GM18499 (cell line): ENCODE measurements at regions not wholly inside any gene's neighbourhood (a gene's known extent, or its start where the extent isn't known, plus 50 kb on each side); places are given as distances from the start of the nearest gene placed in this dataset.

Experiments
- ATAC-seq: cut with Tn5 transposase; IDR thresholded peaks from one replicate; pipeline ENCODE4 v1.9.1; 2021; ENCODE audit warnings: moderate number of reproducible peaks; ENCODE audit not compliant: insufficient read depth, unreplicated experiment

DNA sequence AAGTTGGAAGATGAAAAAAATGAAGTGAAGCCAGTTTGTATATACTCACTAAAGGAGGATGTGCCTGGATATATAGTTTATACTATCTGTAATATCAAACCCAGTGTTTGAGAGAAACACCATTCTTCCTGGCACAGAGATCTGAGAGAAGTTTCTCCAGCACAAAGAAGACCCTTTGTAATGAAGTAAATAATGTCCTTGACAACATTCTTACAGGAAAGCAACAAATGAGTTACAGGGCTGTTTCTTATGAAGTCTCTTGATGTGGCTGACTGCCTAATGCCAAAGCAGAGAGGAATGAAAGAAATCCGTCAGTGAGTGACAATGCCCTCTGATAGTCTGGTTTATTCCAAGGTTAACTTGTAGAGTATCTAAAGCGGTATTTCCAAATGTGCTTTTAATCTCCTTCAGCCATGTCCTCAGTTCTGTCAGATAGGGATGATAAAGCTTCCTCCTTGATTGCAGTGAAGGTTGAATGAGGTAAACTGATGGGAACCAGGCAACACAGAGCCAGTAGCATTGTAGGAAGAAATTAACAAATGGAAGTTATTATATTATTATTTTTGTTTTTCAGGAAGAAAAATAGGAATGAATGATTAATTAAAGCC is 123.1 kb upstream of the ZNF608 start:
- no peak for ATAC-seq

DNA sequence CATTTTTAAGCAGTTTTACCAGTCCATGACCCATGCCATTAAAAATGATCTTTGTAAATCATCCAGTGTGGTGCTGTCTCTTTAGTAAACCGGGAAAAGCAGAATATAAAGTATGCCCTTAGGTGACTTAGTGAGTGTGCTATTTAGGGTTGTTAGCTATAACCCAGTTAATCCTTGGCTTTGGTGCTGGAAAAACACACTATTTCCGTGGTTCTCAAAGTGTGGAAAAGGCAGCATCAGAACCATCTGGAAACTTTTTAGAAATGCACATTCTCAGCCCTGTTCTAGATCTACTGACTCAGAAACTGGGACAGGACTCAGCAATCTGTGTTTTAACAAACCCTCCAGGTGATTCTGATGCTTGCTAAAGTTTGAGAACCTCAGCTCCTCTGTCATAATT is 123.6 kb upstream of the ZNF608 start:
- no peak for ATAC-seq

DNA sequence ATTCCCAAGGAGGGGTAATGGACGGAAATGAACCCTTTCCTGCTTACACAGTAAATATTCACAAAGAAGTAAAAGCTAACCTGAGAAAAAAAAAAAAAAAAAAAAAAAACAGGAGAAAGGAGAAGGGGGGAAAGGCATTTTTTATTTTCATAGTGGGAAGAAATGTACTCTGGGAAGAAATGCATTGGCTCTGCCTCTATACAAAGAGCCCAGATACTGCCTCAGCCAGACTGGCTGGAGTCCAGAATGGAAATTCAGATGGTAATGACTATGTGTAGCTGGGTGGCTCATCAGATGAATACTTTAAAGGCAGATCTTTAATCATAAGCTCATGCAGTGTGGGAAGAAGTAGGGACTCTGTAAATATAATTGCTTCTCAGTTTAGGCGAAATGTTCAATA is 124.9 kb upstream of the ZNF608 start:
- no peak for ATAC-seq

DNA sequence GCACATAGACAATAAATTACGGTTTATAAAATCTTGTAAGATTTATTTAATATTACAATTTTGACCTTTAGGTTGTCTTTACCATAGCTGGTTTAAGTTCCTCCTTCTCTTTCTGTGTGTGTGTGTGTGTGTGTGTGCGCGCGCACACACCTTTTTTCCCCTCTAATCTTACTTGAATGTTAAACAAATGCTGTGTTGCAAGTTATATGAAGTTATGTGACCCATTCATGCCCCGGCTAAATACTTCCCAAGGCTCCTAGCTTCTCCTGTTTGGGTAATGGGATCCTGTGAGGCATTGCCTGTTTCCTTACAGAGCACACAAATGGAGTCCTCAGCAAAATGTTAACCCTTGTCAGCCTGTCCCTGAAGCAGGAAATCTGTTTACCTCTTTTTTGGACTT is 125.6 kb upstream of the ZNF608 start:
- no peak for ATAC-seq

DNA sequence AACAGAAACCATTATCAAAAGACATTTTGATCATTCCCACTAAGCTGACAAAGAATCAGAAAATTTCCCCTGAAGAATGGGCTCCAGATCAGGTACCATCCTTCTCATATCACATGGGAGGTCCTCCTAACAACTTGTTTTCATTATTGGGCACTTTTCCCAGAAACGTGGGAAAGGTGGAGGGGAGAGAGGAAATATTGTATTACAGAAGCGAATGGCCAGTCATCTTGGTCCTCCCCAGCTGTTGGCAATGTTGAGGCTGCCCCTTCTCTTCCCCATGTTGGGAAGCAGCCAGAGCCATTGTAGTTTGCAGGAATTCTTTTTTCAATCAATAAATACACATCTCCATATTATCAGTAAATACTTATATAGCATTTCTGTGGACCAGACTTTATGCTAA is 126.2 kb upstream of the ZNF608 start:
- no peak for ATAC-seq

DNA sequence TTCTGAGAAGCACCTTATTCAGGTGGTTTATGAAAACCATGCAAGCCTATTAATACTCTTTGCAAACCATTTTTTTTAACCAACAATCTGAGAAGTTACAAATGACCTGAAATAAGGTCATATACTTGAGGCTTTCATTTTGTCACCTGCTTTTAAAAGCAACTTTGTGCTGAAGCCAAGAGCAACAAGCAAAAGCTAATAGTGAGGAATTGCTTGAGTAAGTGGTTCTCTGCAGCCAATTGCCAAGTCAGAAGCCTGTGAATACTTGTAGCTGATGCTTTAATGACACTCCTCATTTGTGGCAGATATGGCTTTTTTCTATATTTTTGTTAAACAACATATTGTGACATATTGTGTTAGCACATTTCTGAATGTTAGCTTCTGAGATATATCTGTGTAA is 126.7 kb upstream of the ZNF608 start:
- no peak for ATAC-seq

DNA sequence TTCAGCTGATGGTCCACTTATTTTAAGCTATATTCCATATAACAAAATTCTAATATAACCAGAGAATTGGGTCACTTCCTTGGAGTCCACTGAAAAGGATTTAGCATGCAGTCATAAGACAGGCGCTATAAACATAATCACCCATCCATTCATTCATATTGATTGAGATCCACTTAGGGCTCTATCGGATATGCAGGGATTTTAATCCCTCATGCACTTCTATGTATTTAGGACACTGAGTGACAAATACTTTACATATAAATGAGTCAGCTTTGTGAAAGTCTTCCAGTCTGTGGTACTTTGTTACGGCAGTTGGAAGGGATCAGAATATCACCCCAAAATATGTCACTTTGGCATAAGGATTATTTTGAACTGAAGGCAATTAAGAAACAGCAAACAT is 127.3 kb upstream of the ZNF608 start:
- ATAC-seq = no peak

DNA sequence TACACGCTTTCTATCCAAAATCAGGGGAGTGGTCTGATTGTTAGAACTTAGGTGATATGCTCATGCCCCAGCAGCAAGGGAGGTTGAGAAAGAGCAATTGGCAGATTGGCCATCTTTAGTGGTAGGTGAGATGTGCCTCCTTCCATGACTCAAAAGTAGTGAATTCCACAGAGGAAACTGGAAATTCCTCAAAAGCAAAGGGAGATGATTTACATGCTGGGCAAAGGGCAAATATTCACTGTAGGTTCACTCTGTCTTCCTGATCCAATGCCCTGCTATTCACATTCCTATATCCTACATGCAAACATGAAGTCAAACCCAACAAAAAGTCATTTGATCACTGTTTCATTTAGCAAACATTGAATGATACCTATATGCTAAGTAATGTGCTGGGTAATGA is 130.1 kb upstream of the ZNF608 start:
- no peak for ATAC-seq

DNA sequence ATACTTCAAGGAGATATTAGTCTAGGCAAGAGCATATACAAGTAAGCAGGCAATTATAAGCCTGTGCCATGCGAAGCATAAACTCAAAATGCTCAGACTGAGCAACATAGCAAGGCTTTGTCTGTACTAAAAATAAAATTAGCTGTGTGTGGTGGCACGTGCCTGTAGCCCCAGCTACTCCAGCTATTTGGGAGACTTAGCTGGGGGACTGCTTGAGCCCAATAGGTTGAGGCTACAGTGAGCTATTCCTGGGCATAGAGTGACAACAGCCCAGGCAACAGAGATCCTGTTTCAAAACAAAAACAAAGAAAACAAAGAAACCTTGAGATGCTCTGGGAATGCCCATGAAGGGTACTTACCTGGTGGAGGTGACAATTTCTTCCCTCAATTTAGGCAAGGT is 130.5 kb upstream of the ZNF608 start:
- ATAC-seq = no peak

DNA sequence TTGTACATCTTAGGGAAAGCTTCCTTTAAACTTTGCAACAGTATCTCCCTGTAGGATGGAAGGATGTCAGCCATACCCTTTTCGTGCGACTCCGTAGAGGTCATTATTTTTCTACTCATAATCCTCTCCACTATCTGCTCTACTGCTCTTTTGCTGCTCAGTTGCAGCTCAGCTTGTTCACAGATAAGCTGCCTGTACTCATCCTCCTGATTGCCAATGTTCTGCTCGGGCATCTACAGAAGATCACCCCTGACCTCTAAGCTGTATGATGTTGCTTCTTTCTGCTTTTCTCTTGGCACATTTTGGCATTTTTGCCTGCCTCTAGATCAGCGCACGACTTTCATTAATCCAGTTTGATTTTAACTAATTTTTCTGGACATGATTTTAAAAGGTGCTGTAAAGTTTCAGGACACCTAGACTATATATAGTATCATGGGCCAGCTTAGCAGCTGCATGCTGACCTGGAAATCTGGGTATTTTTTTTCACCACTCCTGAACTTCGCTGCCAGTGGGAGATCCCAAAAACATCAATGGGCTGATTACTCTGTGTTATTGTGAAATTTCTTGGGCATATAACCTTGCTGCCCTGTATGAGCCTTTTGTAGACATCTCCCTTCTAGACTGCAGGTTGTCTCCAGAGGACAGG is 131.2 kb upstream of the ZNF608 start:
- no peak for ATAC-seq

DNA sequence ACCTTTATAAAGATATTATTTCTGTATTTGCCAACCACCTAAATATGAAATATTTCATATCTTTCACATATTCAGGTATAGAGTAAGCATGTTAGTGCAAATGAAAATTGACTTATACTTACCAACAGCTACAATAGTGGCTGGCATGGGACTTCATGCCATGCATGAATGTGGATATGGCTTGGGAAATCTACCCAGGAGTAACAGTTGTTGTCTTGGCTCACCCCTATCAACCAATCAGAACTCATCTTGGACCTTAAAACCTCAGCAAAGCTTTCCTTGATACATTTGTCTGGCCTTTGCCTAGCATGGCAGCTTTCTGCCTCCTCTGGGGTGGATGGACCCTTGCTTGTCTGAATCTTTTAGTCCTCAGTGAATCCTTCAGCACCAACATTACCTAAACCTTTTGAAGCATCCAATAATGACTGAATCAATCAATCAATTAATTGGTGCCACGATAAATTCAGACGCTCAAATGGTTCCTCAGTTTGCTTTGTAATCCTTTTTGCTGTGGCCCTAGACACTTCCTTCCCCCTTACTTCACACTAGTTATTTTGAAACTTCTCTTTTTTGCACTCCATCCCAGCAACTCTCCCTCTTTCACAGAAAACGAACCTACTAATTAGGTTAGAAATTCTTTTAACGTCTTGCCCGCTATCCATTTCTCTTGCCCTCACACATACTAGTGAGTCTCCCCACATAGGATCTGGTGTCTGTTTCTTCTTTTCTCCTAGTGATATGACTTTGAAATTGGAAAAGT is 132.3 kb upstream of the ZNF608 start:
- ATAC-seq = no peak

DNA sequence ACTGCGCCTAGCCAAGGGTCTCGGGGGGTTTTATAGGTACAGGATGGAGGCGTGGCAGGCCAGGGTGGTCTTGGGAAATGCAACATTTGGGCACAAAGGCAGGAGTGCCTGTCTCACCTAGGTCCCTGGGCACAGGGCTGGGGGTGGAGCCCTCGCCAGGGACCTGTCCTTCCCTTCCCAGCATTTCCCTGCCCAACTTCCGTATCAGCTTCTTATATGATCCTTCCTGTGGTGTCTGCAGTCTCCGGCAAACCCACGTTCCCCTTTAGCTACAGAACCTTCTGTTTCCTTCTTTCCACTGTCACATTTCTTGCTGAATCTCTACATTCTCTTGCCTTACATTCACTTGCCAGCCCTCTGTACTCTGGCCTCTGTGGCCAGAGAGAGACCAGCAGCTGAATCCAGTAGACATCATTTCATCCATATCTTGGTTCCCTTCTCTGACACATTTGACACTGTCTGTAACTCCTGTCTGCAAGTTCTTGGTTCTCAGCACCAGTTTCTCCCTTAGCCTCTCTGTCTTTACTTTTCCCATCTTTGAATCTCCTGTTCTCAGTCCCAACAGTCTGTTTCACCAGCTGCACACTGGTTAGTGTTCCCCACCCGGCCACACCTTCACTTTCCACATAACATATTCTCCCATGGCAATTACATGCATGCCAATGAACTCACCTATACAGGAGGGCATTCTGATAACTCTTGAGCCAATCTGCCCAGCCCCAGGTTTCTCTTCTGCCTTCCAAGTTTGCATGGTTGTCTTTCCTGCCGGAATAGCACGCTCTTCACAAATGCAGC is 134.7 kb upstream of the ZNF608 start:
- no peak for ATAC-seq

DNA sequence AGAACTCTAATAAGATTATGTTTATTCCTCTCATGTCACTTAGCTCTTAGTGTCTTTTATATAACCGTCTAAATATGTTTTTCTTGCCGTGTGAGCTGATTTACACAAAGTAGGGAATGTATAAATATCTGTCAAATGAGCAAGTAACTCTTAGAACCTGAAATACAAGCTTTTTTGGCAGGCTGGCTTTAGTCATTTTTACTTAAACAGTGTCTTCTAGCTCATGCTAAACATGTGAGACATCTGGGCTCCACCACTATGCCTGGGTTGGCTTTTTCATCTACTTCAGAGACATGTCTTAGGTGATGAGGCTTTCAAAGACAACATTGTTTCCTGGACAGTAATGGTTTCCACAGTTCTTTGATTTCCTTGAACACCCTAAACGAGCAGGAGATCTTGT is 137.2 kb upstream of the ZNF608 start:
- no peak for ATAC-seq

DNA sequence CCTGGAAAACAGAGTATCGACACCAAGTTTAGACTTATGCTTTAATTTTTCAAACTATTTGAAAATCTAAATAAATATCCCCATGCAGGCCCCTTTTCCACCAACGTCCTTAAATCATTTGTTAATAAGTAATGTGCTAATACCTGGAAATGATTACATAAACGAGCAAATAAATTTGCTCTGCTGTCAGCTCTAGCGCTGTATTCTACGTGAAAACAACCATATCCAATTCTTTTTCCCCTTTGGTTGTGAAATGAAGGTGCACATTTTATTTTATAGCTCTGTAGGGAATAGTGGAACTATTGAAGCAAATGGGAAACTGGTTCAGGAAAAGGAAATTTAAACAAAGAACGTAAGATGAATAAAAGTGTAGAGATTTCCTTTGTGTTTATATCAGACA is 137.7 kb upstream of the ZNF608 start:
- no peak for ATAC-seq

DNA sequence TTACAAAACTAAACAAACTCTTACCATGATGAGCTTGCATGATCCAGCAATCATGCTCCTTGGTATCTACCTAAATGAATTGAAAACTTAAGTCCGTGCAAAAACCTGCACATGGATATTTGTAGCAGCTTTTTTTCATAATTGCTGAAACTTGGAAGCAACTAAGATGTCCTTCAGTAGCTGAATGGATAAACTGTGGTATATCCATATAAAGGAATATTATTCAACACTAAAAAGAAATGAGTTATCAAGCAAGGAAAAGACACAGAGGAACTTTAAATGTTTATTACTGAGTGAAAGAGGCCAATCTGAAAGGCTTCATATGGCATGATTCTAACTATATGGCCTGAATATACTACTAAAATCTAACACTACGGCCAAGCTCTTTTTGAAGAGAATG is 139.1 kb upstream of the ZNF608 start:
- no peak for ATAC-seq

DNA sequence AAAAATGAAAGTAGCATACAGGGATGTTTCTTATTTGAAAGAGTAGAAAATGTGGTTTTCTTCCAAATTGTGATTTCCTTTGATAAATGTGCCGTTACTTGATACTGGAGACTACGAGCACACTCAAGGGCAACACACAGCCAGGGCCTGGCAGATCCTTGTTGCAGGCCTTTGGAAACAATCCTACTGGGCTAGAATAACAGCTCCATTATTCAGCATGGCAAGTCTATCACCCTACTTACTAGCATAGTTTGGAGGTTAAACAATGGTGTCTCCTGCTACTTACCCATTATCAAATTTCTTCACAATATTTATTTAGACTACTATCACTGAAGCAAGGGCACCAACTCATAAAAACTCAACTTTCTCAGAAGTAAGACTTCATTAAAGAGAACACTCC is 140.8 kb upstream of the ZNF608 start:
- ATAC-seq = no peak

DNA sequence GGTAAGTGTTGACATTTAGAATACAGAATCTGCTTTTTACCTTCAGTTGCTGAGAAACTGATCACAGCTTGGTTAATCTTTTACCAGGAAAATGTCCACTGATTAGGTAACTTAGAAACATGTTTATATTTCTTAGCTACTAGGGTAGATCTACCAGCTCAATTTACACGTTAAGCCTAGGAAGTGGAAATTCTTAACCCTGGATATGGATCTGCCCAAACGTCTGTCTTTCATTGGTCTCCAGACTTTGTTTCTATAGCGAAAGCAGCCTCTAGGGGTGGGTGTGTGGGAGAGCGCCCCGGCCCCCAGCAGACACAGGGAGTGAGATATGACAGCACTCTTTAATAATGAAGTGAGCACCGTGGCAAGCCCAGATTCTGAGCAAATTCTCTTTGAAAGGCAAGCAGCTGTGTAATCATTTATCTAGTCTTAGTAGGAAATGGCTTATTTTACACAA is 141.6 kb upstream of the ZNF608 start:
- ATAC-seq = no peak

DNA sequence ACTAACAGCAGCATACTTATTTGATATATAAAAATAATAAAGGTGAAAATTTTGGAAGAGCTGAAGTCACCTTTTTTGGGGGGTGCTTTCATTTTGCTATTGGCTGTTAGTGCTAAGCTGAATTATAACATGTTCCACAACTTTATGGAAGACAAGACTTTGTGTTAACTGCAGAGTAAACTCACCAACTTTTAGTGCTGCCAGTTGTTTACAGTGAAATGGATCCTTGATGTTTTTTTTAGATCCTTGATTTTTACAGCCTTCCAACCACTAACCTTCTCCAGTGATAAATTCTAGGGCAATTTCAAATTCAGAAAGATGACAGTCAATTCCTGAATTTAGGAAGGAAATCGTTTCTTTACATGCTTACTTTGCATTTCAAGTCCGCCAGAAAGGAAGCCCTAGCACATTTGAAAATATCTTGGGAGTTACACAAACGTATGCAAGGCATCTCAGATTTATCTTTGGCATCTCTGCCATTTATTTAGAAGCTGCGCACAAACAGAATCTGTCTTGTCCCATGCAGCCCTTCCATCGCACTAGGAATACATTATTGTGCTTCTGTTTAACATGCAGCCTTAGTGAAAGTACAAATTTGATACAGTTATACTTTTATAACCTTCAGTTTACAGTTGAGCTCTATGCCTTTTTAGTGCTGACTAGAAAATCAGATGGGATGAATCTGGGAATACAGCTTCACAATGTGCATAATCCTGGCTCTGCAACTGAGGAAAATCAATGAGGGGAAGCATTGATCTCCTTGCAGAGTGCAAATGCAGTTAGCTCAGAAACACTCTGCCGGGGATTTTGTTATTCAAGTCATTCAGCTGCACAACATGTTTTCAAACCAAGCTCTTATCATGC is 142.4 kb upstream of the ZNF608 start:
- ATAC-seq = no peak

DNA sequence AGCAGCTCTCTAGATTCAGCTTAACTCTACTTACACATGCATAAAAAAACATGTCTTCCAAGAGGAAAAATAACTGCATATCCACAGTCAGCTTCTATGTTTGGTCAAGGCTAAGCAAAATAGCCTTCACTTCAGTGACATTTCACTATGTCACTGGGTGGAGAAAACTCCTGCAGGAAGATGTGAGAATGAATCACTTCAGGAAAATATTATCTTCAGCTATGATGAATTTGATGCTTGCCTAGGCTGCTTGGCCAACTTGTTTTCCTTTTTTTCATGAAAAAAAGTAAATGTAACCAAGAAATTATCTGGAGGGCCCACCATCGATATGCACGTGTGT is 143.0 kb upstream of the ZNF608 start:
- ATAC-seq = no peak

DNA sequence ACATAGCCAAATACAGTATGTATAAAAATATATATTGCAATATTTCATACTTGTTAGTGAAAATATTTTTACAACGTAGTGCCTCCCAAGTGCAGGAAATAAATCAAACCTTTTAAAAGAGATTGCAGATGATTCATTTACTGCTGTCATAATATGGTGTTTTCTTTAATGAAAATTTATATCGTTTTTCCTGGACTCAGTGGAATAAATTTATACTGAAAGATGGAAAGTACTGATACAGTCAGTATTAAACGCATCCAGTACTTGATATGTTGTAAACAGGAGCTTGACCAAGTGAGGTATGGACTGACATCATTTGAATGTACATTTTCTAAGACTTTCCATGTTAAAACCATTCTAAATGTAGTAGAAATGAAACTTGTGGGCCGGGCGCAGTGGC is 143.4 kb upstream of the ZNF608 start:
- no peak for ATAC-seq
